Fibroblast of skin of abdomen (primary cell): ENCODE measurements at regions not wholly inside any gene's neighbourhood (a gene's known extent, or its start where the extent isn't known, plus 50 kb on each side); places are given as distances from the start of the nearest gene placed in this dataset.
"Not testable (repeated sequence)": the region's sequence is repeated elsewhere in the genome, so short reads cannot be mapped to it uniquely, and the experiment has no call there.

Experiments
- DNase-seq: peaks from one replicate; pipeline ENCODE4 v3.0.0-alpha.2; 2013

DNA sequence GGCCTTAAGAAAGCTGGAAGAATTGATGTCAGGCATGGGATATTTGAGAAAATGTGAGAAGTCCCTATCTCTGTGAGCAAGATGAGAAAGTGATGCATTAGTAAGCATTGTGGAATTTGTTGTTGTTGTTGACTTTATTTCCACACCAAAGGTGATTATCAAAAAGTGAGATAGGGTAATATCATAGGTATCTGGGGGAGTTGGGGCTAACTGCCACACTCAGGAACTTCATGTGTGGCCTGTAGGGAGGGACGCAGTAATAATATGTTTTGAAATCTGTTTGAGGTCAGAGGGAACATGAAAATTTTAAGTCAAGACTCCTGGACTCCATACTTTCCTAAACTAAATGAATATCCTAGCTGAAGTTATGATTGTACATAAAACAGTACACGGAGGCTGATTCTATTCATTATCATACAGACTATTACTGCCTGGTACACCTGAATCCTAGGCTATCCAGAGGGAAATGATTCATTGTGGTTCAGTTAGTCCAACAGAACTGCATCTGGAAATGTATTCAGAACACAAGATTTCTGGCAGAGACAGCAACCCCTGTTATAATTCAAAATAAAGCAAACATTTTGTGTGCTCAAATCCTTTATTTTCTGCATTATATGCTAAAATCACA lies 304.8 kb downstream of the CPS1 start:
- no peak for DNase-seq

DNA sequence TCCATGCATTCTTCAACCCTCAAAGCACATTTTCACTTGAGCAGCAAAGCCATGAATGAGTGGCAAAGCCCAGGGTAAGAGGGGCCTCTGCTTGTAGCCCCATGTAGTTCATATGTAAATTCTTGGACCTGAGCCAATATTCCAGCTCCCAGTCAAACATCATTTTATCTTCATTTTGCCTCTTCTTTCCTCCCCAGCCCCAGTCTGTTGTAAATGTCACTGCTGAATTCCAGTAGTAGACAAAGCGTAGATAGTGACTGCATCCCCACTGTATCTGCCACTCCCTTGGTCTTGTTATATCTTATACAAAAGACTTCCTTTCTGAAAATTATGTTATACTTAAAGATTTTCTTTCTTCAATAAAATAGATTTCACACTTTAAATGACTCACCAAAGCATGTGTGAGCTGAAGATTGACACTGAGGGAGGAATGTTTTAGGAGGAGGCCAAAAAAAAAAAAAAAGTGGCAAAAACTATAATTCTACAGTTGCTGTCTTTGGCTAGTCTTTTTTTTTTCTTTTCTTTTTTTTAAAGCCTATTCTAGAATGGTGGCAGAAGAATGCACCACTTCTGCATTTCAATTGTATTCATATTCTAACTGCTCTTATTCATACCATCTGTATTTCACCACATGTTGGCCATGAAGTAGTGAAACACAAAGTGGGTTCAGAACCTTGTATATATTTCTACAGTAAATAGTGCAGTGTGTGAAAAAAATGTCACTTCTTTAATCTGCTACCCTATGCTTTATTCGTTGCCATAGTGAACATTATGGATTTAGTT lies 306.1 kb downstream of the CPS1 start:
- DNase-seq: no peak

DNA sequence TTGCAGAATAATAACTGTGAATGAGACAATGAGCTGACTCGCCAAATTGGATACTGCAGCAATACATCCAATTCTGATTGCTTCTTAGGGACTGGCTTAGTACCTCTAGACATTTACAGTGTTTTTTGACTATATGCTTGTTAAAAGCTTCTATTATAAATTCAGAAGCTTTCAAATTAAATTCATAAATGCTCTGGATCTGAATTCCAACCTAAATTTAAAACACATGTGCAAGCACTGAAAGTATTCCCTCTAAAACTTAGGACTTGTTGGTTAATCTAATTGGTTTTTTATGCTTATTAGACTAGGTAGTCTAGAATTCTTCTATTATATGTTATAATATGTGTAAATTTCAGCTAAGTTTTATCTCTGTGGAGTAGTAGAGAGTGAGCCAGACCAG lies 306.9 kb downstream of the CPS1 start:
- DNase-seq: no peak

GRCh38 chr2:210871566-210871965 lies 315.2 kb downstream of the CPS1 start:
- not testable (repeated sequence) for DNase-seq

GRCh38 chr2:210873631-210874030 lies 317.2 kb downstream of the CPS1 start:
- DNase-seq: no peak

DNA sequence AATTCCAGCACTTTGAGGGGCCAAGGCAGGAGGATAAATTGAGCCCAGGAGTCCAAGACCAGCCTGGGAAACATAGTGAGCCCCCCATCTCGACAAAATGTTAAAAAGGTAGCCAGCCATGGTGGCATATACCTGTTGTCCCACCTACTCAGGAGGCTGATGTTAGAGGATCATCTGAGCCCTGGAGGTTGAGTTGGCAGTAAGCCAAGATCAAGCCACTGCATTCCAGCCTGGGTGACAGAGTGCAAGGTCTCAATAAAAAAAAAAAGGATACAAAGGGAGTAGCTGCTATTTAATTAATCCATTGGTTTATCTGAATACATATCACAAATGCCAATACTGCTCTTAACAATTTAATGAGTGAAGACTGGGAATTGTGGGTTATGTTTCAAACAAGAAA lies 327.8 kb downstream of the CPS1 start:
- DNase-seq: no peak

DNA sequence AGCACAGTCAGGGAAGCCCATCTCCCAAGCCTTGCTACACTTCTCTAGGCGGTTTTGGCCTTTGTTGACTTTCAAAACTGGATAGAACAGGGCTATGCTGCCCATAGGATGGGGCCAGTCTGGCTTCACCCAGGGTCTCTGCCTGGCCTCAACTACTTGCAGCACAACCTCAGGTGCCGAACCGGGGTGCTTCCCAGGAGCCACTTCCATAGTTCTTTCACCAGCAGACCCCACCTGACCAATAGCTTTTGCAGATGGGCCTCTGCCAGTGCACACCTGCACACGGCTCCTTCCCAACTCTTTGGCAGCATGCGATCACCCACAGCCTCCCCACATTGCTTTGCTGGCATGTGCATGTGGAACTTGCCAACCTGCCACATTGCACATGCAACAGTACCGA lies 331.6 kb downstream of the CPS1 start:
- DNase-seq: no peak

DNA sequence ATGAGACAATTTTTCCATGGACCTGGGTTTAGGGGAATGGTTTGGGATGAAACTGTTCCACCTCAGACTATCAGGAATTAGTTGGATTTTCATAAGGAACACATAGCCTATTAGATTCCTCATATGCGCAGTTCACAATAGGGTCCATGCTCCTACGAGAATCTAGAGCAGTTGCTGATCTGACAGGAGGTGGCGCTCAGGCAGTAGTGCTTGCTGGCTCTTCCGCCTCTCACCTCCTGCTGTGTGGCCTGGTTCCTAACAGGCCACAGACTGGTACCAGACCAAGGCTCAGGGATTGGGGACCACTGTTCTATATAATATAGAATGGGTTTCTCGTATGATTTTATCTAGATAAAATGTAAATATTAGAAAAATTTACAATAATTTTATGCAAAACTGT lies 338.7 kb downstream of the CPS1 start:
- no peak for DNase-seq

DNA sequence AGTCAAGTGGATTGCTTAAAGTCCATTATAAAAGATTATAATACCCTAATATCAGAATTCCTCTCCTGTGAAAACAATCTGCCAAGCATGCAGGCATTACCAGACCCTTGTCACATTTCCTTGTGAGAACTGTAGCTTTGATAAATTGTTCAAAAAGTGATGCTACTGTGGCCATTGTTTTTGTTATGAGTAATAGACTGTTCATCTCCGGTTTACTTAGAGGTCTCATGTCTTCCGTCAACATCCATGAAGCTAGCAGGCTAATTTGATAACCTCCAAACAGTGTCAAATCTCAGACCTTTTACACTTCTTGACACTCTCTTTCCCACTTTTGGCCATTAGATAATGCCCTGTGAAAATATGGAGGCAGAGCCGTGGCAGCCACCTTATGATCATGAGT lies 342.7 kb downstream of the CPS1 start:
- DNase-seq: no peak

DNA sequence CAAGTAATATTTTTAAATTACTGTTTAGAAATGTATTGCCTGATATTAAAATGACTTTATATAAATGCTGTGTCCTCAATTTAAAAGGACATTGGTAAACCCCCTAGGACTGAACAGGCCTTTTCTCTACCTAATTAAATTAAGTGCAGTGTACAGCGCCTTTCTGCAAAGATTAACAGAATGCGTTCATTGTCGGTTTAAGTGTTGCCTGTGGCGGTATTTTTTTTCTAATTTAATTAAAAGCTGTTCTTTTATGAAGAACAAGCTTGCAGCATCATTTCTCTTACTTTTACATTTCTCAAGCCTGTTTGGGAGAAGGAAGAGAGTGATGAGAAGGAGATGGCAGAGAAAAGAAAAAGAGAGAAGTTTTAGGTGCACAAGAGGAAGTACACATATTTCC lies 344.9 kb downstream of the CPS1 start:
- DNase-seq: no peak

DNA sequence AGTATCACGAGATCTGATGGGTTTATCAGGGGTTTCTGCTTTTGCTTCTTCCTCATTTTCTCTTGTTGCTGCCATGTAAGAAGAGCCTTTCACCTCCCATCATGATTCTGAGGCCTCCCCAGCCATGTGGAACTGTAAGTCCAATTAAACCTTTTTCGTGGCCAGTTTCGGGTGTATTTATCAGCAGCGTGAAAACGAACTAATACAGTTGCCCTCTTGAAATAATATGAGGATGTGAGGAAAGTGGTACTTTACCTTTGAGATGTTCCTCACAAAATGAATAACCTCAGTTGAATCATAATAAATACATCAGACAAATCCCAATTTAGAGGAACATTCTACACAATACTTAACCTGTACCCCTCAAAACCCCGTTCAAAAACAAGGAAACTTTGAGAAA lies 356.4 kb downstream of the CPS1 start:
- DNase-seq: no peak

- DNase-seq: peak; percentile 1
Observed at GRCh38 chr2:210913461-210913860, 357.1 kb downstream of the CPS1 start.

DNA sequence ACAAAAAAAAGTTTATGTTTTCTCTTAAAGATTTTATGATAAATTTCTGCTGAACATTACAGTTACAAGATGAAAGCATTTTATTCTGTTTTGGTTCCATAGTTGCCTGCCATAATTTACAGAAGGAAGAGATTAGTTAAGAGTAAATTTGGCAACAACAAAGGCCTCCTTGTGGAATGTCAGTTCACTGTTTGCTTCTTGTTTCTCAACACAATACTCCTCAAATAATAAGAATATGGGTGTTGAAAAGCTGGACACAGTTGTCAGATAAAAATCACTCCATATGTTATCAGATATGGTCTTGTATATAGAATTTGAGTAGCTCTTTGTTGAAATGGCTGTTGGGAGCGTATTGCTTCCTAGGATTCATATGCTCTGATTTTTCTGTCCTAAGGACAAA lies 359.5 kb downstream of the CPS1 start:
- no peak for DNase-seq

- no peak for DNase-seq
Observed at GRCh38 chr2:210917465-210917864, 361.1 kb downstream of the CPS1 start.

- DNase-seq: no peak
Observed at GRCh38 chr2:210919128-210919527, 362.7 kb downstream of the CPS1 start.

DNA sequence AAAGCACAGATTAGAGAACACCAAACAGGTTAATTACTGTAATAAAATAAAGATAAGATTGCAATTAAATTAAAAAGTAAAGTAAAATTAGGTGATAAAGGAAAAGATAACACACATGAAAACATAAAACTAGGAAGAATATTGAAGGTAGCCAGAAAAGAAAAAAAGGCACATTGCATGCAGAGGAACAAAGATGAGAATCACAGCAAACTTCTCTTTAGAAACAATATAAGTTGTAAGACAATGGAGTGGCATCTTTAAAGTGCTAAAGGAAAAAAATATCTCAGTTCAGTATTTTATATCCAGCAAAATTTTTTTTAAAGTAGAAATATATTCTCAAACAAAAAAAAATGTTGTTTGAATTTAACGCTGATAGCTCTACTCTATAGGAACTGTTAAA lies 366.0 kb downstream of the CPS1 start:
- no peak for DNase-seq

- no peak for DNase-seq
Observed at GRCh38 chr2:210928714-210929113, 372.3 kb downstream of the CPS1 start.

DNA sequence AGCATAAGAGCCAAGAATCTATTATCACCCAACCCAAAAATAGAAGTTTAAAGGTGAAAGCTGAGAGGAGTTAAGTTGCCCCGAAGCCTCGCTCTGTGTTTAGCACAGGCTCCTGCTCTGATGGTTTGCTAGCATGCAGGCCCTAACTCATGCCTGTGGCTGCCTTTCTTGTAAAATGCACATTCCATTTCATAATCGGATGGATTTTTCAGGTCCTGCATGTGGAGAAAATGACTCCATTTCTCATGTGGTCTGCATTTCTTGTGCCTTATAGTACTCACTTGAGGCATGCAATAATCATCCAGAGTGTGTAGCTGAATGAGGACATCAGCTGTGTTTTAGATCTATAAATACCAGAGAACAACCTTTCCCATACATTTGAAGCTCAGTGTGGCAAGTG lies 381.8 kb downstream of the CPS1 start:
- DNase-seq: peak; percentile 15

GRCh38 chr2:210946395-210946794 lies 390.0 kb downstream of the CPS1 start:
- DNase-seq: no peak

- not testable (repeated sequence) for DNase-seq
Observed at GRCh38 chr2:210950434-210951060, 394.1 kb downstream of the CPS1 start.

DNA sequence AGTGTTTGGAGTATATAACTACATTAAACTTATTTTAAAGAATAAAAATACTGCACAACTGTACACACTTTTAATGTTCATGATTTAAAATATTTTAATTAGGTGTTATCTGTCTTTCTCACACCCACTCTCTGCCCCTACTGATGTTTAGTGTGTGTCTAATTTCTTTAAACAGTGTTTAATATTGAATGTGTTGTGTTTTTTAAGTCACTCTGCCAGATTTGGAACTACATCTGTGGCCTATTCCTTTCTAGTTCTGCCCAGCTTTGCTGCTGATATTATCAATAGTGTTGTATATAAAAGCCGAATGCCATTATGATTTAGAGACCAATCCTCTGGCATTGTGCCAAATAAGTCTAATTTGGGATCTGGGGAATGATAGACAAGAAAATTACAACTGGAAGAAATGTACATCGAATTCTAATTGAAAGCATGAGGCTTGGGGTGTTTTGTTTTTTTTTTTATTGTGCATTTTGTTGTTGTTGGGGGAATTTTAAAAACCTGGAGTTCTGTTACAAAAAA lies 398.0 kb downstream of the CPS1 start:
- no peak for DNase-seq

GRCh38 chr2:210955591-210955990 lies 399.2 kb downstream of the CPS1 start:
- DNase-seq: peak; percentile 27

DNA sequence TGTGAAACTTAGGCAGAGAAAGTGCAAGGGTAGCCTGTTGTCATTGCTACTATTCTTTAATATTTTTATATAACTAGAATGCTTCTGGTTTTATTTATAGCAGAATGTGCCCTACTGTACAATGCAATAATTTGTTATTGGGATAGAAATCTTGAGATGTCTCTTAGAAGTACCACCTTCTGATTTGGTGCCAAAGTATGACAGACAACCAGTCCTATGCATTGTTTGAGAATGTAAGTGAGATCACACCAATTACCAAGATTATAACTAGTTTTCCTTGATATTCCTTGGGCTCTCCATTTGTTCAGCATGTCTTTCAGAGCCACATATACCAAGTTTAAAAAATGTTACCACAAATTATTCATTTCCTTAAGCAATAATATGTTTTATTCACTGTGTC lies 399.7 kb downstream of the CPS1 start:
- DNase-seq: no peak

DNA sequence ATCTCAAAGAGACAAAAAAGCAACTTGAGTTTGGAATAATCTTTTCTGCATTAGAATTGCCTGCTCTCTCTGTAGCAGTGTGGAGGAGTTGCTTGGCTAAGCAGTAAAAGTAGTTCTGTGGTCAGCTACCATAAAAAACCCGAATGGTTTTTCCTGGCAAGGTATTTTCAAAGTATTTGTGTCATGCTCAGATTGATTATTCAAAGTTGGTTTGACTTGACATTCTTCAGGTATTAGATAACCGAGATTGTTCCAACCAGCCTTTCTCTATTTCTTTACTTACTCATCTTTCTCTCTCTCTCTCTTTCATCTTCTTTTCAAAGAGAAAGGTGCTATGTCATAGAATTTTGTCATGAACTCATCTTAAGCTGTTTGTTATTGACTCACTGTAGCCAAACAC lies 404.9 kb downstream of the CPS1 start:
- peak; percentile 1 for DNase-seq
